AG08395 (cell line): ENCODE measurements at regions not wholly inside any gene's neighbourhood (a gene's known extent, or its start where the extent isn't known, plus 50 kb on each side); places are given as distances from the start of the nearest gene placed in this dataset.

Experiments used
- DNase-seq: peaks from one replicate; pipeline ENCODE4 v3.0.0; 2012; ENCODE audit warnings: mixed read lengths, low spot score

DNA sequence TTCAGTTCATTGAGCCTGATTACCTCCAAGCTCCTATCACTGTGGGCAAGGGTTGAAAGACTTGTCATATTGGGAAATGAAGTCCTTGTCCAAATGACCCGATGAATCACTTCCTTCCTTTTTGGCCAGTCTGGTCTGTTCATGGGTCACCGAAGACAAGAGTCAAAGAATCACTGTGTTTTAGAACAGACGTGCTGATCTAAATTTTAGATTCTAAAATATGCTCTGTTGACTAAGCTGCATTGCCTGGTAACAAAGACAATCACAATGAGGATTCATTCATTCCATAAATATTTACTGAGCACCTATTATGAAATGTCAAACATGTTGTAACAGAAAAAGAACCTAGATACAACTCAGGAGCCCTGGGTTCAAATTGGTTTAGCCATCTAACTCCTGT, 99.4 kb upstream of the RND3 start:
- DNase-seq: peak; percentile 79

DNA sequence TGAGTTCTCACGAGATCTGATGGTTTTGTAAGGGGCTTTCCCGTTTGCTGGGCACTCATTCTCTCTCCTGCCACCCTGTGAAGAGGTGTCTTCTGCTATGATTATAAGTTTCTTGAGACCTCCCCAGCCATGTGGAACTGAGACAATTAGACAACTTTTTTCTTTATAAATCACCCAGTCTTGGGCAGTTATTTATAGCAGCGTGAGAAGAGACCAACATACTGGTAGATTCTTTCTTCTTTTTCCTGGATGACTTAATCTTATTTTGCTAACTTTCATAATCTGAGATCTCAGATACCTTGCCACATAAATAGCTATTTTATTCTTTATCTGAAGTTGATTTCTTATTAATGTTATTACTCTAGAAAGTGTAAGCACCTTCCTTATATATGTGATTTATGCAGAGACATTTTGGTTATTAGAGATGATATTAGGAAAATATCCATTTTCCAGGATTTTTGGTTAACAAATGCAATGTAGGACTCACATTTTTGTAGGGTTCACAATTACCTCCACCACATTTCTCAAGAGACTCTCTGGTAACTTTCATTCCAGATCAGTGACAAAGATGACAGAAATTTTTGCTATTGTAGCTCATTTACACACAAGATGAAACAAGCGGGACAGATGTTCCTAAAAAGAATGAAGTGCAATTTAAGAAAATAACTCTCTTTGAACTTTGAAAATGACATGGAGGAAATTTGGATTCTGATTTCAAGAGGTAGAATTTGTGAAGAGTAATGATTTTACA, 97.9 kb upstream of the RND3 start:
- peak; percentile 44 for DNase-seq

DNA sequence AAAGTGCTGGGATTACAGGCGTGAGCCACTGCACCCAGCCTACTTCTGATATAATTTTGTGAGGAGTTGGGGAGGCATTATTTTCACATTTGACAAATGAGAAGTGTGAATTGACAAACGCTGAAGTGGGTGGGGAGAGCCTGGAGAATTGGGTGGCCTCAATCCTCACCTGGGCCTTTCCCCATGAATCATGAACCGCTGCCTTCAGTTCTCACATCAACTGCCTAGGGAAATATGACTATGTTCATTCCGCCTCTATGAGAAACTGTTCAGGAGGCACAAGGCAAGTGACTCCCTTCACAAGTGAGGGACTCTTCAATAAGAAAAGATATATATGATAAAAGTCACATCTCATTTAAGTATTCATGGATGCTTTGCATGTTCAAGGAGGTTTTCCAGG, 96.6 kb upstream of the RND3 start:
- DNase-seq: no peak

DNA sequence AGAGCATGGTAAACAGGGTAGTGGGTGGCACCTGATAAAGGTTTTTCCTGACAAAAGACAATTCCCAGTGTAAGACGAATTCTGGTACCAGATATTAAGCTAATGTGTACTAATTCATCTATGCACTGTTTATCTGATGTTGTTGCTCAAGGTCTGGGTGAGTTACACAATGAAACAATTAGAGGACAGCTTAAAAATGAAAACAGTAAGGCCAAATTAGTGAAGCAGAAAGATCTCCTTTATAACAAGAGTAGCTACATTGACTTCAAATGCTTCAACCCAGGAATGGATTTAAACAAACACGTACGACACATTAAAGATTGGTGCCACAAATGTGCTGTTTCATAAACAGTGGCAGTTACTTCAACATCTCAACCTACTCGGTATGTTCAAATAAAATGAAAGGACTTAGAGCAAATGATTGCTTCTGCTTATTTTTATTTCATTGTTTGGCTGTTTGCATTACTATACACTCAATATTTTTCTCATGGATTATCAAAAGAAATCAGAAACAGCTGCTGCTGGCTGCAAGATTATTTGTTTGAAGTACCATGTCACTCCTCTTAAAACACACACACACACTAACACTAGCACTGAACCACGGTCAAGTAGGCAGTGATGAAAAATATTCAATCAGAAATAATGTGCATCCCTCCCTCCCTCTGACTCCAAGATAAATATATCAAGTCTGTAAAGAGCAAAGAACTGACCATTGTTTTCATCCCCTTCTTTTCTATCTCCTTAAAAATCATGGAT, 94.4 kb upstream of the RND3 start:
- DNase-seq: no peak

DNA sequence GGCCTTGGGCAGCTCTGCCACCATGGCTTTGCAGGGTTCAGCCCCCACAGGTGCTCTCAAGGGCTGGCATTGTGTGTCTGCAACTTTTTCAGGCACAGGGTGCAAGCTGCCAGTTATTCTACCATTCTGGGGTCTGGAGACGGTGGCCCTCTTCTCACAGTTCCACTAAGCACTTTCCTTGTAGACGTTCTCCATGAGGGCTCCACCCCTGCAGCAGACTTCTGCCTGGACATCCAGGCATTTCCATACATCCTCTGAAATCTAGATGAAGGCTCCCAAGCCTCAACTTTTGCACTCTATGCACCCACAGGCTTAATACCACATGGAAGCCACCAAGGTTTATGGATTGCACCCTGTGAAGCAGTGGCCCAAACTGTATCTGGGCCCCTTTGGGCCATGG, 91.0 kb upstream of the RND3 start:
- no peak for DNase-seq

DNA sequence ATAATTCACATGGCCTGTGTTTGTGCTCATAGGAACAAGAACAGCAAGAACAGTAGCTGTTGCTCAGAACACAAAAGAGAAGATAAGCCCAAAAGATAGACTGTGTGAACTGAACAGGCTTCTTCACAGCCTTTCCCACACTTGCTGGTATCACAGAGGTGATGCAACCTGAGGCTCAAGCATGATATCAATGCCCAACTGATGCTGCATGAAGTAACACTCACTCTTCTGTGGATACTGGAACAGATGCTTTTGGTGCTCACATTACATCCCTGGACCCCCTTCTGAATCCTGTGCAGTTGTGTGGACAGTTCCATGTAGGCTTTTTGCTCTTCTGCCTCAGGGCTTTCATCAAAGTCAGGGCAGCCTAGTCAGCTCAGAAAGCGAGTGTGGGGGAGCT, 88.4 kb upstream of the RND3 start:
- DNase-seq: no peak

DNA sequence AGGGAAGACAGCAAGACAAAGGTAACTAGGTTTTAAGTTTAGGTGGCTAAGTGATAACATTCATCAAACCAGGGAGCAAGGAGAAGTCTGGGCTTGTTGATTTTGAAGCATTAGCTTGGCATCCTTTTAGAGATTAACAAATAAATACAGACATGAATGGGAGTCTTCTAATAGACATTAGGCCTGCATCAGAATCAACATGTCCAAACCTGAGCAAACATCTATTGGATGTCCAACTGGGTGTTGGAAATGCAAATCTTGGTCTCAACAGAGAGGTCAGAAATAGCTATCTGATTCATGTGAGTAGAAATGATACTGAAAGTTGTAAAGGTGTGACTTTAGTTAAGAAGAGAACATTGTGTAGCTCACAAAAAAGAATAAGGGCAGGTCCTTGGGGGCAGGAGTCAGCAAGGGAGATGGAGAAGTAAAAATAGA, 85.5 kb upstream of the RND3 start:
- DNase-seq: no peak

DNA sequence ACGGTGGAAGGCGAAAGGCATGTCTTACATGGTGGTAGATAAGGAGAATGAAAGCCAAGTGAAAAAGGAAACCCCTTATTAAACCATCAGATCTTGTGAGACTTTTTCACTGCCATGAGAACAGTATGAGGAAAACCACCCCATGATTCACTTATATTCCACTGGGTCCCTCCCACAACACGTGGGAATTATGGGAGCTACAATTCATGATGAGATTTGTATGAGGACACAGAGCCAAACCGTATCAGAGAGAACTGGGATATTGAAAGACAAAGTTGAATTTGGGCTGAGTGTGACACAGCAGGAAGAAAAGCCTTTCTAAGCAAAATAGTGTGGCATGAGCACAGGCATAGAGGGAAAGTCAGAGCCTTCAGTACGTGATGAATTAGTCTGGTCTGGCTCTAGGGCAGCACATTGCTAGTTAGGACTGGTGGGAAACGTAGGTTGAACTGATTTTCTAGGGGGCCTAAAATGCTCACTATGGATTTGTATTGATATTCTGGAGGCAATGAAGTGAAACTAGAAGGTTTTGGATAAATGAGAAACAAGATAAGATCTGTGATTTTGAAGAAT, 84.8 kb upstream of the RND3 start:
- no peak for DNase-seq

DNA sequence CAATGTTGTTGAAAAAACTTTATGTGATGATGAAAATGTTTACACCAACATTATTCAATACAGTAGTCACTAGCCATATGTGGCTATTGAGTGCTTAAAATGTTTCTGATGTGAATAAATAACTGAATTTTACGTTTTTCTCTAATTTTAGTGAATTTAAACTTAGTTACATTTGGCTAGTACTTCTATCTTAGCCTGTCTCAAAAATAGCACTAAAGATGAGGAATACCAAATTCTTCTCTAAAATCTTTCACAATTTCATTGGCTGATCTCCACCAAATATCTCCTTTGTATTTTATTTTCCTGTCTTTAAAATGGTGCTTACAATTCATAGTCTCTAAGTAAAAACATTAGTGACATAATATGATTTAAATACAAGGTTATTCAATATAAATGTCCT, 83.7 kb upstream of the RND3 start:
- no peak for DNase-seq

DNA sequence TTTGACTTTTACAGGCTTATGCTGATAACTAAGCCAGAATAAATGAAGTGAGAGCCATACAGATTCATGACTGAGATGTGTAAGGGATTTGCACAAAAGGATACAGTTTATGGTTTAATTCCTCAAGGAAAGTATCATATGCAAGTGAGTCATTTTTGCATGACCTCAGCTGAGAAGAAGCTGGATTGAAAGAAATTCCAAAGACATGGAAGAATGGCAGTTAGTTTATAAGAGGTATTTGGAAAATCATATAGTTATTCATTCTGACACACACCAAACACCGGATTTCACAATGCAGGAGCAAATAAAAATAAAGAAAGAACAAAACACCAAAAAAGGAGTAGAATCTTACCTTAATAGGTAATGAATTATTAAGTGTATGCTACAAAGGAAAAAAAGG, 83.2 kb upstream of the RND3 start:
- peak; percentile 72 for DNase-seq

DNA sequence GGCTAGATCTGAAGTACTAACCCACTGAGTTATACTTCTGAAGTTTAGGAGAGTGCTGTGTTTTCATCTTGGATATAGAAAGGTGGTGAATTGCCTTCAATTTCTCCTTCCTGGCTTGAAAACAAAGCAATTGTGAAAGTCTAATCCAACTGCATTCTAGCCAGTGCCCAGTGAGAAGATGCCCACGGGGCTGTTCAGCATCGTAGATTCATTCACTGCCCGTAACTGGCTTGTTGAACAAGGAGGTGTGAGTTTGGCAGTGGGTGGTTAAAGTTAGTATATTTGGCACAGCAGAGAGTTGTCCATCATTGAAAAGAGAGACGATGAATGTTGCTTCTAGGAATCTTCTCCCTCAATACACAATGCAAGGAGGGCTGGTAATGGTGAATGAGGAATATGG, 82.3 kb upstream of the RND3 start:
- DNase-seq: no peak

DNA sequence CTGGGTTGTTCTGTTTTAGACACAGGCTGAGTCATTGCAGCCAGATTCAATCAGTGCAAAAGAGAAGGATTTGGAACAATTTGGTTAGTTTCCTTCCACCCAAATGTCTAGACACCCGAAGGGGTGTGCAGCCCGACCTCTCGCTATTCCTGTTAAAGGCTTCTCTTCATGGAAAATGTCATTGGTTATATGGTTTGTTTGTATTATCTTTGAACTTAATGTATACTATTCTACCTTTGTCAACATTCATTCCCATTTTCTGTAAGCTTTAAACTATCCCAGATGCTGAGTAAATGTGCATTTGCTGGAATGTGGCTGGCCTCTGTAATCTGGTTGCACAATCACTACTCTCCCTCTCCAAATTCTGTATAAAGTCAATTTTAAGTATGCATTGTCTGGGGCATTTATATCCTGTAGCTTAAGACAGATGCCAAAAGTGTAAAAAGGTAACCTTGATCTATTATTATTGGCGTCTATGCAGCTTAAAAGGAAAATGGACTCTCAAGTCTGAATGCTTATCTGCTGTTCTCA, 80.4 kb upstream of the RND3 start:
- peak; percentile 30 for DNase-seq

DNA sequence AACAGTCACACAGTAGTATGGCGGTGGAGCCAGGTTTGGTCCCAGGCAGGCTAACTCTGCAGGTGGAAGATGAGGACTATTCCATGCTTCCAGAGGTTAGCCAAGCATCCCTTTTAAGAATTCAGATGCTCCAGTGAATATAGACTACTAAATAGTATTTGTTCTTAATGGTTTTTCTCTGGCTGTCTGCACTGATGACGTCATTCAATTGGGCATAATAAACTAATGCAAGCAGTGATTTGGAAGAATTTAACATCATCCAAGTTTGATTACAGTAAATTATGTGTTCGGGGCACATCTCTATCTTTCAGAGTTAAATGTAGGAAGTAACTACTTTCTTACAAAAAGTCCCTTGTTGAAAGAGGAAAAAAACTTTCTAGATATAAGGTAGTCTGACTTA, 78.8 kb upstream of the RND3 start:
- no peak for DNase-seq

DNA sequence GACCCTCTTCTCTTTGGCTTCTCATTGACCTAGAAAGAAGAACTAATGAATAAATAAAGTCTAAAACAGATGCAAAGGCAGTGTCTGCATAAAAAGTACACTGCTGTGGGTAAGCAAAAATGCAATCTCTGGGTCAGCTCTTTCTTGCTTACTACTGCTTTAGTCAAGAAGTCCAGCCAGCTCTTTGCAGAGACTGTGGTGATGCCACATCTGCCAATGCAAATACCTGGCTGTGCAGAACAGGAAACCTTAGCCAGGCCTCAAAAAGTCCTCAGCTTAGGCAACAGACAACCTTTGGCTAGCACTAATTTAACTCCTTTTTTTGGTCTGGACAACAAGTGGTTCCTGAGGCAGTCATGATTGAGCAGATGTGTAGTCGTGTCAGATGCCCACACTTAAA, 73.6 kb upstream of the RND3 start:
- no peak for DNase-seq

DNA sequence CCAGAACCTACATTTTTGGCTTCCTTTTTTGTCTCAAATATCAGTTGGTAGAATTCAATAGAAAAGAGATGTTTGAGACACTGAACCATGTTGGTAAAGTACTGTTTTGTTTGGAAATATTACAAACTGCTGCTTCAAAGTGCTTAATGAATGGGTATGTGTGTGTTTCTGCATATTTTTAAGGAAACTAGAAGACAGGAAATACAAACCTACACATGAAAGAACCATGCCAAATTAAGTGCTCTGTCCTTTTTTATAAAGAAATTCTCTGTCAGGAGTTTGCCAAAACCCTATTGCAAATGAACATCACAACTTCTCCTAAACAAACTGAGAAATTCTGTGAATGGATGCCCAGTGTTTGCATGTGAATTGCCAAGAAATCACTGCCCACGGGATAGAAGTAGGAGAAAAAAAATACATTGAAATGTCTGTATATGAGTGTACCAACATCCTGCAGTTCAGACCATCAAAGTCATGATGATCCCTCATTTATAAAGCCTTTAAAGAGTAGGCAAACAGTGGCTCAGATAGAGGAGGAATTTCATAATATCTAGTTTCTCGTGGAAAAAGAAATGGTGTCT, 69.6 kb upstream of the RND3 start:
- DNase-seq: no peak

DNA sequence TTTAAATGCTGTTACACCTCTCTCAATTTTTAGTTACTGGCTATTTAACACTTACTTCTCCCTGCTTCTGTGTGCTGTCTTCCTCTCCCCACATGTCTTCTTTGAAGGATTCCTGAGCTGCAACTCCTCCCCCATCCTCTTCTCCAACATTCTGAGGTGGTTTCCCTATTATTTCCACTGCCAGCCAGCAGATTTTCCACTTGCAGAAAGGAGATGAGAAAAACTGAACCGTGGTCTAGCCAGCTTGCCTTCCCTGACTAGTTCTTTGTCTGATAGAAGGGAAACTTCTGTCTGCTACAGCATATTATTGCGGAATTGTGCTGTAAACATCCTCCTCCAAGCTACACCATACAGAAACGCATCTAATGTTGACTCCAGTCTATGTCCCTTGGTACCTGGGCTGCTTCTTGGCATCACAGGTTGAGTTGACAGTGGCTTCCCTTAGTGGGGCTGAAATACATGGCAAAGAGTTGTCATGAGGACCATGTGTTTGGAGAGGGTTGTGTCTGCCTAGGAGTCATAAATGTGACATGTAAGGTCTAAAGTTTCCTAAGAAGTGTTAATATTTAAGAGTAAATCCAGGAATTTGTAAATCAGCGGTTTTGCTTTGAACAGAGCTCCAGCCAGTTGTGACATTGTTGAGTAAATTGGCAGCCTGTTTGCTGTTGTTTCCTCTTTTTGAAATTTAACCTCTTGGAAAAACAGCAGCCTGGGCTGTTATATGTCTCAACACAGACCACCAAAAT, 68.3 kb upstream of the RND3 start:
- no peak for DNase-seq

DNA sequence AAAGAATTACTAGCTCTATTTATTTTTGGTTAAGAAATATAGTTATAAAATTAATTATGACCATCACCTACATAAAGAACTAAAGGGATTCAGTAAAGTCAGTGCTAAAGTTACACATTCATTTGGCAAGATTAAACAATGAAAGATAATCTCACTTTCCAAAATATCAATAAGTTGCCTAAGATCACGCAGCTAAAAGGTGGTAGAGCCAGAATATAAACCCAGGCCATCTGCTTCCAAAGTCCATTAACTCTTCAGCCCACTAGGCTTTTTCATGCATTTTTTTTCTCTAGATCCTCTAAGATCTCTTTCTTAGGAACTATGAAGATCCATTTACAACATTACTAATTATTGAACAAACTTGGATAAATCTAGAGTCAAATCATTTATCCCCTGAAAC, 66.6 kb upstream of the RND3 start:
- DNase-seq: no peak

DNA sequence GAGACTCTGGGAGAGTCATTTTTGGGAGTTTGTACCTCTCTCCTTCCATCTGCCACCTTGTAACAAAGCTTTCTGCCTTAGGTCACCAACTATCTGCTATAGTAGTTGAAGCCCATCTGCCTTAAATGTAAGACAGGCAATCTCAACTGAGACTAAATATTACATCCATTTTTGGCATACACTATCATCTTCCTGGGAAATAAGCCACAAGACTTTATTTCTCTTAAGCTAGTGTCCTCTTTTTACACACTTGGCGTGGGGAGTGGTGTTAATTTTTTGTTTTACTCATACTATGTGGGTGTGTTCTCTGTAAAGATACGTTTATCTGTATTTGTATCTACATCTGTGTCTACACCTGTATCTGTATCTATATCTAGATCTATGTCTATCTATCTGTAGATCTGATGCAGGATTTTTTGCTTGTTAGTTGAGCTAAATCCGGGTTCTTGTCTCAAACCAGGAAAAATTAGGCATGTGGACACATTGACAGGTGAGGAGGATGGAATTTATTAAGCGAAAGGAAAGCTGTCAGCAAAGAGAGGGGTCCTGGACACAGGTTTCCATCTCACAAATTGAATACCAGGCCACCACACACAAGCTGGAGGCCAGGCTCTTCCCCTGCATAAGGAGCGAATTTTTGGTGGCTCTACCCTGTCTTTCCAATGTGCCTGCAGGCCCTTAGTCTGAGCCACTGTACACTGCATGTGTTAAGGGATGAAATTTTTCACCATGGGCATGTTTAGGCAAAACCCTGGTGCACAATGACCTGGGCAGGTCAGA, 64.8 kb upstream of the RND3 start:
- DNase-seq: no peak

DNA sequence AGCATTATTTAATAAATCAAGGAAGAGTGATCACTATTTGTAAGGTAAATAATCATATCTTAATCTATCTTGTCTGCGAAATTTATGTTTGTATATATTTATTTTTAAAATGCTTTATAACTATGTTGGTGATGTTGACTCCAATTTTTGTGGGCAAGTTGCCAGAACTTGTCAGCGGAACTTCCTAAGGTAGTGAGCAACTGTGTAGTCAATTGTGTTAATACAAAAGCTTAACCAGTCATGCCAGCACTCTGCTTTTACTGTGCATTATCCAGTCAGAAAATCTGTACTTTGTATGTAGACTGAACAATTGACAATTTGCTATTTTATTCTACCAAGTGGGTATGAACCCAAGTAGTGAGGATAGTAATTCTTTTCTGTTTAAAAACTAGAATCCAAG, 61.9 kb upstream of the RND3 start:
- no peak for DNase-seq

DNA sequence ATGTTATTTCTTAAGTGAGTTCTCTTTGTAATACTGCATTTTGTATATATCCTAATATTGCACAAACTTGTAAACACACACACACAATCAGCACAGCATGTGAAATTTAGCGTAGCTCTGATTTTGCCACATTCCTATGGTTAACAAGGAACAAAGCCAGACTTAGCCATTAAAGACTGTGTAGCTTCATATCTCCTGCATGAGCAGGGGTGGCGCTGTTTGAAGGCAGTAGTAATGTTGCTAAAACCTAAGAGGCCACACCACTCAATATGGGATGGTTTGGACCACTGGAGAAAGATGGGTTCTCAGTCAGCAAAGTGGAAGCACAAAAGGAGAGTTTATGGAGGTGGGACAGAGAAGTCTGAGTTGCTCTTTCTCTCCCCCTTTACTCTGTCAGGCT, 61.1 kb upstream of the RND3 start:
- no peak for DNase-seq

DNA sequence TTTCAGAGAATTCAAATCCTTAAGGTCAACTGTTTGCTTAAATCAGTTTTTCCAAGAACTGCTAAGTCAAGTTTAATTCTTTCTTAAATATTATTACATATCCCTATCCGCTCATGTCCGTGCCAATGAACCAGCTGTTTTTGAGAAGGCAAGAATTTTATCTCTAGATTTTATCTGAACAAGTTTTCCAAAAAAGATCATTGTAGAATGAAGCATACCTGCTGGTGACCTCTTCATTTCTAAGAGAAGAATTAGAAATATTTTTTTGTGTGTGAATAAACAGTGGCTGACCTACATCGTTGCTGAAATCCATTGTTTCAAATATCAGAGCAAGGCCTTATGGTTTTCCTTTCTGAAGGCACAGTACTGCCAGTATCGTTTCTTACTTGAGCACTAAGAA, 58.4 kb upstream of the RND3 start:
- no peak for DNase-seq
